ENCODE measurements at regions not wholly inside any gene's neighbourhood (a gene's known extent, or its start where the extent isn't known, plus 50 kb on each side); places are given as distances from the start of the nearest gene placed in this dataset.

- H3K27ac ChIP-seq: peak overlapping the region in 1 of 2 donors; percentile 20
Observed at GRCh38 chr20:10856237-10857015, 182.6 kb upstream of the JAG1 start.

GRCh38 chr20:10857352-10858070 is 183.7 kb upstream of the JAG1 start:
- no peaks in the 10 kb centered on the region for H3K9me3 ChIP-seq
- H3K36me3 ChIP-seq: no peaks in the 10 kb centered on the region
- no peak for TF ChIP-seq CTCF (IDR thresholded peaks at IDR 0.05)
- H3K4me3 ChIP-seq: no peak overlapping the region
- no peak for DNase-seq (ENCODE audit: low spot score)
- no peaks in the 10 kb centered on the region for H3K27me3 ChIP-seq
- H3K4me1 ChIP-seq: peaks cover 0 to 16% of the 10 kb centered on the region in 2 donors
- H3K27ac ChIP-seq: no peak overlapping the region

More at GRCh38 chr20:10856237-10857015, 182.6 kb upstream of the JAG1 start:
- Histone ChIP-seq H3K4me3 (no peak overlapping the region), H3K9me3 (no peaks in the 10 kb centered on the region), H3K36me3 (no peaks in the 10 kb centered on the region), H3K27me3 (no peaks in the 10 kb centered on the region), H3K4me1 (peaks cover 0 to 16% of the 10 kb centered on the region in 2 donors)
- TF ChIP-seq CTCF (IDR thresholded peaks at IDR 0.05): no peak
- no peak for DNase-seq (ENCODE audit: low spot score)

- H3K36me3 ChIP-seq: no peaks in the 10 kb centered on the region
- H3K27ac ChIP-seq: no peak overlapping the region
- DNase-seq (ENCODE audit: low spot score): no peak
- peaks cover 0 to 36% of the 10 kb centered on the region in 2 donors for H3K4me1 ChIP-seq
- H3K4me3 ChIP-seq: no peak overlapping the region
- TF ChIP-seq CTCF (IDR thresholded peaks at IDR 0.05): no peak
- H3K9me3 ChIP-seq: no peaks in the 10 kb centered on the region
- H3K27me3 ChIP-seq: no peaks in the 10 kb centered on the region
Observed at GRCh38 chr20:10861090-10861489, 187.3 kb upstream of the JAG1 start.

- peaks cover 0 to 31% of the 10 kb centered on the region in 2 donors for H3K4me1 ChIP-seq
Observed at GRCh38 chr20:10861619-10862018, 187.8 kb upstream of the JAG1 start.

GRCh38 chr20:10863337-10864060 is 189.7 kb upstream of the JAG1 start:
- Histone ChIP-seq H3K4me1 (peaks cover 0 to 25% of the 10 kb centered on the region in 2 donors), H3K36me3 (no peaks in the 10 kb centered on the region), H3K4me3 (no peak overlapping the region), H3K27me3 (no peaks in the 10 kb centered on the region), H3K27ac (peak overlapping the region; percentile 12 to 70), H3K9me3 (no peaks in the 10 kb centered on the region)
- DNase-seq (ENCODE audit: low spot score): no peak
- TF ChIP-seq CTCF (IDR thresholded peaks at IDR 0.05): no peak

More at GRCh38 chr20:10861619-10862018, 187.8 kb upstream of the JAG1 start:
- Histone ChIP-seq H3K27me3 (no peaks in the 10 kb centered on the region), H3K27ac (no peak overlapping the region), H3K4me3 (no peak overlapping the region), H3K36me3 (no peaks in the 10 kb centered on the region), H3K9me3 (no peaks in the 10 kb centered on the region)
- no peak for TF ChIP-seq CTCF (IDR thresholded peaks at IDR 0.05)
- DNase-seq (ENCODE audit: low spot score): no peak

All from right atrium auricular region (tissue), 2 donors.